ENCODE measurements at regions not wholly inside any gene's neighbourhood (a gene's known extent, or its start where the extent isn't known, plus 50 kb on each side); places are given as distances from the start of the nearest gene placed in this dataset.
"Not testable (repeated sequence)": the region's sequence is repeated elsewhere in the genome, so short reads cannot be mapped to it uniquely, and the experiment has no call there.

GRCh38 chr17:21470422-21470821 lies 94.3 kb downstream of the KCNJ12 start:
- DNase-seq (ENCODE audit: low read depth): not testable (repeated sequence)

GRCh38 chr17:21470861-21471260 lies 94.7 kb downstream of the KCNJ12 start:
- no peak for DNase-seq (ENCODE audit: low read depth)

GRCh38 chr17:21474815-21475214 lies 98.7 kb downstream of the KCNJ12 start:
- no peak for DNase-seq (ENCODE audit: low read depth)

- no peak for DNase-seq (ENCODE audit: low read depth)
These were observed 99.4 kb downstream of the KCNJ12 start for GRCh38 chr17:21475571-21475970.

GRCh38 chr17:21476867-21477266 lies 100.7 kb downstream of the KCNJ12 start:
- DNase-seq (ENCODE audit: low read depth): no peak

GRCh38 chr17:21482189-21482865 lies 106.2 kb downstream of the KCNJ12 start:
- DNase-seq (ENCODE audit: low read depth): no peak

- not testable (repeated sequence) for DNase-seq (ENCODE audit: low read depth)
These were observed 111.9 kb downstream of the KCNJ12 start for GRCh38 chr17:21488043-21488442.

- no peak for DNase-seq (ENCODE audit: low read depth)
These were observed 117.8 kb downstream of the KCNJ12 start for GRCh38 chr17:21493993-21494392.

- no peak for DNase-seq (ENCODE audit: low read depth)
These were observed 119.1 kb downstream of the KCNJ12 start for GRCh38 chr17:21495281-21495680.

GRCh38 chr17:21500064-21500463 lies 123.9 kb downstream of the KCNJ12 start:
- no peak for DNase-seq (ENCODE audit: low read depth)

- not testable (repeated sequence) for DNase-seq (ENCODE audit: low read depth)
These were observed 126.0 kb downstream of the KCNJ12 start for GRCh38 chr17:21501927-21502700.

- no peak for DNase-seq (ENCODE audit: low read depth)
These were observed 130.0 kb downstream of the KCNJ12 start for GRCh38 chr17:21505819-21506815.

- DNase-seq (ENCODE audit: low read depth): not testable (repeated sequence)
These were observed 131.6 kb downstream of the KCNJ12 start for GRCh38 chr17:21507806-21508205.

- no peak for DNase-seq (ENCODE audit: low read depth)
These were observed 132.1 kb downstream of the KCNJ12 start for GRCh38 chr17:21508211-21508610.

- DNase-seq (ENCODE audit: low read depth): not testable (repeated sequence)
These were observed 133.2 kb downstream of the KCNJ12 start for GRCh38 chr17:21509356-21509755.

- no peak for DNase-seq (ENCODE audit: low read depth)
These were observed 134.7 kb downstream of the KCNJ12 start for GRCh38 chr17:21510686-21511362.

- DNase-seq (ENCODE audit: low read depth): peak; percentile 46
These were observed 135.4 kb downstream of the KCNJ12 start for GRCh38 chr17:21511363-21512195.

- no peak for DNase-seq (ENCODE audit: low read depth)
These were observed 136.3 kb downstream of the KCNJ12 start for GRCh38 chr17:21512307-21513011.

- peak; percentile 50 for DNase-seq (ENCODE audit: low read depth)
These were observed 136.9 kb downstream of the KCNJ12 start for GRCh38 chr17:21513012-21513570.

GRCh38 chr17:21514567-21514966 lies 138.4 kb downstream of the KCNJ12 start:
- not testable (repeated sequence) for DNase-seq (ENCODE audit: low read depth)

All from stimulated activated CD8-positive, alpha-beta memory T cell treated with anti-CD3 and anti-CD28 coated beads, Interleukin-12 subunit alpha, Interleukin-12 subunit beta, amount 100 ng/mL, for 4 hours (primary cell).